HG03342 (cell line): ENCODE measurements at regions not wholly inside any gene's neighbourhood (a gene's known extent, or its start where the extent isn't known, plus 50 kb on each side); places are given as distances from the start of the nearest gene placed in this dataset.

Experiments
- ATAC-seq: cut with Tn5 transposase; IDR thresholded peaks from one replicate; pipeline ENCODE4 v1.9.1; 2021; ENCODE audit warnings: mild to moderate bottlenecking, moderate library complexity; ENCODE audit not compliant: unreplicated experiment

GRCh38 chr1:195462152-195462551 lies 1146.1 kb downstream of the KCNT2 start:
- ATAC-seq: no peak

GRCh38 chr1:195458365-195458764 lies 1149.9 kb downstream of the KCNT2 start:
- ATAC-seq: no peak

- ATAC-seq: no peak
Measured at GRCh38 chr1:195450794-195451193, 1157.4 kb downstream of the KCNT2 start.

GRCh38 chr1:195439661-195440060 lies 1168.6 kb downstream of the KCNT2 start:
- no peak for ATAC-seq

- ATAC-seq: no peak
Measured at GRCh38 chr1:195434566-195435203, 1173.6 kb downstream of the KCNT2 start.

GRCh38 chr1:195430826-195431225 lies 1177.4 kb downstream of the KCNT2 start:
- ATAC-seq: no peak

GRCh38 chr1:195428927-195429326 lies 1179.3 kb downstream of the KCNT2 start:
- no peak for ATAC-seq

- ATAC-seq: no peak
Measured at GRCh38 chr1:195415584-195415983, 1192.7 kb downstream of the KCNT2 start.

- ATAC-seq: no peak
Measured at GRCh38 chr1:195394567-195394966, 1213.7 kb downstream of the KCNT2 start.

GRCh38 chr1:195376190-195376589 lies 1232.0 kb downstream of the KCNT2 start:
- ATAC-seq: peak; percentile 55

GRCh38 chr1:195373856-195374255 lies 1234.4 kb downstream of the KCNT2 start:
- ATAC-seq: no peak

GRCh38 chr1:195345149-195345548 lies 1263.1 kb downstream of the KCNT2 start:
- ATAC-seq: no peak

- no peak for ATAC-seq
Measured at GRCh38 chr1:195337646-195338045, 1270.6 kb downstream of the KCNT2 start.

- ATAC-seq: no peak
Measured at GRCh38 chr1:195336812-195337211, 1271.4 kb downstream of the KCNT2 start.

GRCh38 chr1:195335541-195335940 lies 1272.7 kb downstream of the KCNT2 start:
- no peak for ATAC-seq

GRCh38 chr1:195332102-195332501 lies 1276.1 kb downstream of the KCNT2 start:
- no peak for ATAC-seq

- no peak for ATAC-seq
Measured at GRCh38 chr1:195328681-195329080, 1279.6 kb downstream of the KCNT2 start.

- no peak for ATAC-seq
Measured at GRCh38 chr1:195328102-195328501, 1280.1 kb downstream of the KCNT2 start.

- no peak for ATAC-seq
Measured at GRCh38 chr1:195327361-195327760, 1280.9 kb downstream of the KCNT2 start.

GRCh38 chr1:195326325-195326724 lies 1281.9 kb downstream of the KCNT2 start:
- no peak for ATAC-seq

GRCh38 chr1:195325181-195325580 lies 1283.1 kb downstream of the KCNT2 start:
- no peak for ATAC-seq

- no peak for ATAC-seq
Measured at GRCh38 chr1:195306281-195306680, 1302.0 kb downstream of the KCNT2 start.

- ATAC-seq: no peak
Measured at GRCh38 chr1:195294911-195295310, 1313.3 kb downstream of the KCNT2 start.
